Adrenal gland (tissue), 5 donors: ENCODE measurements at regions not wholly inside any gene's neighbourhood (a gene's known extent, or its start where the extent isn't known, plus 50 kb on each side); places are given as distances from the start of the nearest gene placed in this dataset.

Experiments
- CTCF ChIP-seq, 6 experiments: fragments of 450-650 bp in 4 of 6; fragments of 200-600 bp in 2 of 6; sonication (generic) in 1 of 6; IDR thresholded peaks; 1 replicate in 5 of 6; 2 replicates in 1 of 6; pipeline versions ENCODE4 v1.5.1 to v1.8.0; 2016 to 2021; ENCODE audit warnings: antibody characterized with exemption in 6 of 6, mild to moderate bottlenecking in 2 of 6, moderate library complexity in 1 of 6
- POLR2A ChIP-seq, 2 donors: fragments of 450-650 bp; IDR thresholded peaks; one replicate each; pipeline ENCODE4 v1.6.1; 2017; ENCODE audit warnings: antibody characterized with exemption in 2 of 2, mild to moderate bottlenecking in 2 of 2, moderate library complexity in 1 of 2
- donor health status: DM: no; HTN: no; CAD: no.

- no peak for TF ChIP-seq CTCF (IDR thresholded peaks at IDR 0.05)
- TF ChIP-seq POLR2A (IDR thresholded peaks at IDR 0.05): no peak
These were observed 89.4 kb upstream of the ANKRD34C start for GRCh38 chr15:79193103-79193502.
